MG63 (cell line): ENCODE measurements at regions not wholly inside any gene's neighbourhood (a gene's known extent, or its start where the extent isn't known, plus 50 kb on each side); places are given as distances from the start of the nearest gene placed in this dataset.

Experiments
- DNase-seq: peaks from one replicate; pipeline ENCODE4 v3.0.0-alpha.2; 2020
- H3K27me3 ChIP-seq: fragments of 250-450 bp; sonication (Bioruptor Pico); 2 replicates; pipeline ENCODE4 v1.5.1; 2020; ENCODE audit warnings: mild to moderate bottlenecking, moderate library complexity
- H3K36me3 ChIP-seq: fragments of 250-450 bp; sonication (Bioruptor Pico); 2 replicates; pipeline ENCODE4 v1.5.1; 2020; ENCODE audit warnings: mild to moderate bottlenecking, moderate library complexity
- H3K4me3 ChIP-seq: fragments of 250-450 bp; sonication (Bioruptor Pico); 2 replicates; pipeline ENCODE4 v1.5.1; 2020; ENCODE audit warnings: mild to moderate bottlenecking, moderate library complexity
- H3K9me3 ChIP-seq: fragments of 250-450 bp; sonication (Bioruptor Pico); 2 replicates; pipeline ENCODE4 v1.5.1; 2020; ENCODE audit warnings: mild to moderate bottlenecking, moderate library complexity

- Histone ChIP-seq H3K4me3 (no peak overlapping the region), H3K9me3 (no peaks in the 10 kb centered on the region), H3K36me3 (no peaks in the 10 kb centered on the region), H3K27me3 (no peaks in the 10 kb centered on the region)
- no peak for DNase-seq
Measured at GRCh38 chr13:106874323-106874722, 306.4 kb upstream of the ARGLU1 start.

DNA sequence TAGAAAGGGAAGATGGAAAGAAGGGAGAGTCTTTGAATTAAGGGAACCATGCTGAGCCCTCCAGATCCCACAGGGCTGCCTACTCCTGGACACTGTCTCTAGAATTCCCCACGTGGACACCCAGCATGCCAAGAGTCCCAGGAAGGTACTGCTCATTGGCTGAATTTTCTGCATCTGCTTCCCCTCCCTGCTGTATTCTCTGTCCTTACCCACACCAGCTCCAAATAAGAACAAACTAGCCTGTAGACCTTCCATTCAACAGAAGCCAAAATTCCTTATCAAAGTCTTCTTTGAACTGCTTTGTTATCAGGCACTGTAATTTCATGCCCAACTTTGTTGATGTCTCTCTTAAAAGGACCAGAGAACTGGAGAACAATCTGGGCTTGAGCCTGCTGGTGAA, 305.9 kb upstream of the ARGLU1 start:
- Histone ChIP-seq H3K4me3 (no peak overlapping the region), H3K27me3 (no peaks in the 10 kb centered on the region), H3K9me3 (no peaks in the 10 kb centered on the region), H3K36me3 (no peaks in the 10 kb centered on the region)
- no peak for DNase-seq

GRCh38 chr13:106867249-106867648, 299.3 kb upstream of the ARGLU1 start:
- Histone ChIP-seq H3K27me3 (no peaks in the 10 kb centered on the region), H3K9me3 (no peaks in the 10 kb centered on the region), H3K4me3 (peak overlapping the region; percentile 10; the same call in 1 of the 2 replicates), H3K36me3 (no peaks in the 10 kb centered on the region)
- peak; percentile 9 for DNase-seq

GRCh38 chr13:106865716-106866440, 297.9 kb upstream of the ARGLU1 start:
- no peak for DNase-seq
- no peaks in the 10 kb centered on the region for H3K36me3 ChIP-seq
- H3K4me3 ChIP-seq, result no peak overlapping the region
- no peaks in the 10 kb centered on the region for H3K27me3 ChIP-seq
- H3K9me3 ChIP-seq, result no peaks in the 10 kb centered on the region

DNA sequence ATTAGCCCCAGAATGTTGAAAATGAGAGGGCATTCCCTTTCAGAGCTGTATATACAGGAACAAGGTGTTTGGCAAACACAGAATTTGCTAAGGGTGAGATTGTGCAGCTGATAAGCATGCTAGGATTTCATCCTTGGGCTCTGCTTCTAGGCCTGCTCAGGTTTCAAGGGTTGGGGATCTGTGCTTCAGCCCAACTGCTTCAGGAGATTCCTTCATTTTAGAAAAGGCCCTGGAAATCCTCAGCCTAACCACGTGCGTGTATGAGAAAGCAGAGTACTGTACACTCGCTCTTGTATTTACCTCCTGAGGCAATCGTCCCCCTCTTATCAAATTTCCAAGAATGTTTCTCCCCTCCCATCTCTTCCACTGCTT, 291.6 kb upstream of the ARGLU1 start:
- H3K4me3 ChIP-seq, result no peak overlapping the region
- no peaks in the 10 kb centered on the region for H3K27me3 ChIP-seq
- H3K36me3 ChIP-seq, result no peaks in the 10 kb centered on the region
- H3K9me3 ChIP-seq, result no peaks in the 10 kb centered on the region
- no peak for DNase-seq

- Histone ChIP-seq H3K4me3 (no peak overlapping the region), H3K9me3 (no peaks in the 10 kb centered on the region), H3K27me3 (no peaks in the 10 kb centered on the region), H3K36me3 (no peaks in the 10 kb centered on the region)
- DNase-seq, result no peak
Measured at GRCh38 chr13:106858903-106859532, 291.1 kb upstream of the ARGLU1 start.

DNA sequence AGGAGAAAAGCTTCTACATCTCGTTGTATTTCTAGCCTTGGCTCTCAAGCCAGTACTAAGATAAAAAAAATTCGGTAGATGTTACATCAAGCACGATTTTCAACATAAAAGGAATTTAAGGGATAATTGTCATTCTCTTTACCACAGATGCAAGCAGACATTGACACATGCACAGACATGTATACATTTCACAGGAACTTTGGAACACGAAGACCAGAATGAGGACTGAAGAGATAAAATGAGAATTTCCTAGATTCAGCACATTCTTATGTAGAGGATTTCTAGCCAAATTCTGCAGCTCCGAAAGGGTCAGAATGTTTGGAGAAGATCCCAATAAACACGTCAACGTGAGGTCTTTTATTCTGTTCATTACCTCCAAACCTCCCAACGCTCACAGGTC, 284.5 kb upstream of the ARGLU1 start:
- Histone ChIP-seq H3K27me3 (no peaks in the 10 kb centered on the region), H3K9me3 (no peaks in the 10 kb centered on the region), H3K36me3 (no peaks in the 10 kb centered on the region), H3K4me3 (no peak overlapping the region)
- no peak for DNase-seq

GRCh38 chr13:106850973-106851650, 283.2 kb upstream of the ARGLU1 start:
- H3K27me3 ChIP-seq, result no peaks in the 10 kb centered on the region
- H3K9me3 ChIP-seq, result no peaks in the 10 kb centered on the region
- H3K36me3 ChIP-seq, result no peaks in the 10 kb centered on the region
- no peak overlapping the region for H3K4me3 ChIP-seq
- peak; percentile 20 for DNase-seq

- H3K27me3 ChIP-seq, result no peaks in the 10 kb centered on the region
- no peak overlapping the region for H3K4me3 ChIP-seq
- H3K36me3 ChIP-seq, result no peaks in the 10 kb centered on the region
- DNase-seq, result peak; percentile 2
- H3K9me3 ChIP-seq, result no peaks in the 10 kb centered on the region
Measured at GRCh38 chr13:106846571-106847448, 278.9 kb upstream of the ARGLU1 start.

GRCh38 chr13:106836186-106836802, 268.4 kb upstream of the ARGLU1 start:
- Histone ChIP-seq H3K9me3 (no peaks in the 10 kb centered on the region), H3K27me3 (peaks cover 4% of the 10 kb centered on the region; the same call in 1 of the 2 replicates), H3K36me3 (no peaks in the 10 kb centered on the region), H3K4me3 (no peak overlapping the region)
- no peak for DNase-seq

GRCh38 chr13:106835477-106835876, 267.5 kb upstream of the ARGLU1 start:
- Histone ChIP-seq H3K9me3 (no peaks in the 10 kb centered on the region), H3K4me3 (no peak overlapping the region), H3K27me3 (peaks cover 4% of the 10 kb centered on the region; the same call in 1 of the 2 replicates), H3K36me3 (no peaks in the 10 kb centered on the region)
- DNase-seq, result no peak

DNA sequence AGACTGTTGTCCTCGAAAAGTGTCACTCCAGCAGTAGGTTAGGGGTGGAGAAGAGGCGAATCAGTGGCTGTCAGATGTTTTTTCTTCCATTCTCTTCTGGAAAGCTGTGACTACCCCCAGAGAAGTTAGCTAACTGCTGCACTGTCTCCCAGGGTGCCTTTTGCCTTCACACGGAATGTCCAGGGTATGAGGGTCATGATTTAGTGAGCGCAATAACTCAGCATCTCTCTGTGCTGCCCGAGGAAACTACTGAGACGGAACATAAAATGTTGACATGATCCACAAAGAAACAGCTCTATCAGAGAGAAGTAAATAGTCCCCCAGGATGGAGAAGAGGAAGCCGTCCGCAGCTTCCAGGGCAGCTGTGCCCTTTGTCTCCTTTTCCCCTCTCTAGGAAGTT, 254.0 kb upstream of the ARGLU1 start:
- no peak for DNase-seq
- Histone ChIP-seq H3K9me3 (no peaks in the 10 kb centered on the region), H3K36me3 (no peaks in the 10 kb centered on the region), H3K4me3 (no peak overlapping the region), H3K27me3 (no peaks in the 10 kb centered on the region)

DNA sequence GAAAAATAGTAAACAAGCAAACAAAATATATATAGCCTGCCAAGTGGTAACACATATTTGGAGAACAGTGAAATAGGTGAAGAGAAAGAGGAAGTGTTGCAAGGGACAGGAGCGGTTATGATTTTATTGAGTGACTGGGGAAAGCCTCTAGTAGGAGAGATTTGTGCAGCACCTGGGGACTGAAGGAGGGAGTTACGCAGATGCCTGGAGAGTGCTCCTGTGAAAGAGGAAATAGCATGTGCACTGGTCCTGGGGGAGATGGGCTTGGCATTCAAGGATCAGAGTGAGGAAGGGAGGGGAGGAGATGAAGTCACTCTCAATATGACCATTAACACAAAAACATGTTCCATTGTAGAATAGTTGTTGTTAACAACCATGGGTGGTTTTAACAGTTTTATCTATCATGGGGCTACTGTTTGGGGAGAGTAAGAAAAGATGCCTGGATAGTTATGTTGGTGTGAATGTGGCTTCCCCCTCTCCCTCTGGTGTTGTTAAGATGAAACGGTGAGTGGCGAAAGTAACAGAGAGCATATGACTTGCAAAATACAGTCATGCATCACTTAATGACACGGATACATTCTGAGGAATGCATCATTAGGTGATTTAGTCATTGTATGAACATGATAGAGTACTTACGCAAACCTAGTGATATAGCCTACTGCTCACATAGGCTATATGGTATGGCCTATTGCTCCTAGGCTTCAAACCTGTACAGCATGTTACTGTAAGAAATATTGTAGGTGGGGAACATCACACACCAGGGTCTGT, 251.7 kb upstream of the ARGLU1 start:
- Histone ChIP-seq H3K4me3 (no peak overlapping the region), H3K36me3 (no peaks in the 10 kb centered on the region), H3K27me3 (no peaks in the 10 kb centered on the region), H3K9me3 (no peaks in the 10 kb centered on the region)
- no peak for DNase-seq

GRCh38 chr13:106818971-106819370, 251.0 kb upstream of the ARGLU1 start:
- no peaks in the 10 kb centered on the region for H3K36me3 ChIP-seq
- no peaks in the 10 kb centered on the region for H3K9me3 ChIP-seq
- no peak overlapping the region for H3K4me3 ChIP-seq

GRCh38 chr13:106815545-106815944, 247.6 kb upstream of the ARGLU1 start:
- no peaks in the 10 kb centered on the region for H3K9me3 ChIP-seq
- no peak overlapping the region for H3K4me3 ChIP-seq
- no peak for DNase-seq

More at GRCh38 chr13:106818971-106819370, 251.0 kb upstream of the ARGLU1 start:
- no peak for DNase-seq
- H3K27me3 ChIP-seq, result no peaks in the 10 kb centered on the region

DNA sequence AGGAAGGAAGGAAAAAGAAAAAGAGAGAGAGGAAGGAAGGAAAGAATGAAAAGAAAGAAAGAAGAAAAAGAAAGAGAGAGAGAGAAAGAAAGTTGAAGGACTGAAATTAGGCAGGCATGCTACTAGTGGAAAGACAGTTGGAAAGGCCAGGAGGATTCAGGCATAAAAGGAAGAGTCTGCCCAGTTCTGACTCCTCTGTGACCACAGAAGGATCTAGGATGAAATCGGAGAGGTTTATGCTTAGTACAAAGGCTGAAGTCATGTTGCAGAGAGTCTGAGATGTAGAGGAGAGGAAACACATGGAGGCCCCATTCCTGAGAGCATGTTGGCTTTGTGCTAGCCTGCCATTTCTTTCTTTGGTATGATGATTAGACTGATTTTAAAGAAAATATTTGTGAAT, 246.5 kb upstream of the ARGLU1 start:
- DNase-seq, result no peak

More at GRCh38 chr13:106815545-106815944, 247.6 kb upstream of the ARGLU1 start:
- no peaks in the 10 kb centered on the region for H3K36me3 ChIP-seq
- H3K27me3 ChIP-seq, result no peaks in the 10 kb centered on the region

More for the DNA sequence above, 246.5 kb upstream of the ARGLU1 start:
- Histone ChIP-seq H3K9me3 (no peaks in the 10 kb centered on the region), H3K4me3 (no peak overlapping the region), H3K27me3 (no peaks in the 10 kb centered on the region), H3K36me3 (no peaks in the 10 kb centered on the region)
